ENCODE measurements at regions not wholly inside any gene's neighbourhood (a gene's known extent, or its start where the extent isn't known, plus 50 kb on each side); places are given as distances from the start of the nearest gene placed in this dataset.

DNA sequence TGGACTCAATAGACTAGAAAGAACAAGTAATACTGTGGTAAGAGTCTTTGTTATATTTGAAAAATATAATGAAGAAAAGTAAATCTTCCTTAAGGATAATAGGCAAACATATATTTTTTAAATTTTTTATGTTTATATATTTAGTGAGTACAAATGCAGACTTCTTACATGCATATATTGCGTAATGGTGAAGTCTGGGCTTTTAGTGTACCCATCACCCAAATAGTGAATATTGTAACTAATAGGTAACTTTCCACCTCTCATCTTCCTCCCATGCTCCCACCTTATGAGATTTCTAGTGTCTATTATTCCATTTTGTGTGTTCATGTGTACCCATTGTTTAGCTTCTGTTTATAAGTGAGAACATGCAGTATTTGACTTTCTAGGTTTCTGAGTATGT is 711.2 kb upstream of the NDST4 start:
- Histone ChIP-seq H3K4ac (ENCODE audit: low read depth, low read length) (no peak overlapping the region), H4K20me1 (ENCODE audit: insufficient read depth, low read length) (no peaks in the 10 kb centered on the region), H2BK5ac (ENCODE audit: low read depth, low read length, poor library complexity, severe bottlenecking) (no peak overlapping the region), H4K5ac (ENCODE audit: low read depth, low read length) (no peak overlapping the region), H3K9me3 (ENCODE audit: control insufficient read depth, insufficient read depth, low read length) (peaks cover 2% of the 10 kb centered on the region; the same call in 1 of the 2 replicates), H2BK120ac (ENCODE audit: low read depth, low read length) (no peak overlapping the region), H3K4me3 (ENCODE audit: insufficient read depth, low read depth, low read length) (no peak overlapping the region), H3K18ac (ENCODE audit: low read depth, low read length) (no peak overlapping the region), H2BK15ac (ENCODE audit: low read depth, low read length) (no peak overlapping the region), H3K36me3 (ENCODE audit: control insufficient read depth, insufficient read depth, low read length) (no peaks in the 10 kb centered on the region), H2BK20ac (ENCODE audit: low read depth, low read length) (no peak overlapping the region), H4K91ac (ENCODE audit: insufficient read depth, low read depth, low read length) (no peak overlapping the region), H3K79me1 (ENCODE audit: low read depth in 1 of 2, low read length in 2 of 2) (no peaks in the 10 kb centered on the region), H3K9me1 (ENCODE audit: insufficient read depth, low read length) (no peaks in the 10 kb centered on the region), H3K27me3 (ENCODE audit: control insufficient read depth, insufficient read depth, low read length) (no peaks in the 10 kb centered on the region), H3K27ac (ENCODE audit: insufficient read depth, low read length) (no peak overlapping the region), H3K4me2 (ENCODE audit: low read depth, low read length) (no peak overlapping the region), H3K23ac (ENCODE audit: low read depth, low read length) (no peak overlapping the region), H2AFZ (replicated peaks; ENCODE audit: low read length, poor library complexity) (no peak overlapping the region), H4K8ac (ENCODE audit: low read depth in 2 of 2, low read length in 2 of 2) (no peak overlapping the region), H2AK5ac (ENCODE audit: low read depth, low read length) (no peak overlapping the region), H2AK9ac (replicated peaks; ENCODE audit: low read depth, low read length, poor library complexity) (no peak overlapping the region), H3K9ac (ENCODE audit: low read depth, low read length) (no peak overlapping the region), H3K4me1 (ENCODE audit: control insufficient read depth, insufficient read depth, low read length) (no peaks in the 10 kb centered on the region), H3K56ac (ENCODE audit: extremely low read depth, insufficient read depth, low read length) (no peak overlapping the region), H3K14ac (replicated peaks; ENCODE audit: low read depth, low read length) (no peak overlapping the region)
- in situ Hi-C loops (cut with MboI; ENCODE audit: low sequenced_read_pairs) (no loop called here), intact Hi-C loops (cut with micrococcal nuclease) (no loop called here), dilution Hi-C loops (cut with HindIII; ENCODE audit: low sequenced_read_pairs, unreplicated experiment) (no loop called here)
- DNase-seq, result no peak
- no TSS peak for BruUV-seq (replicated peaks)
- POLR2A ChIA-PET (ENCODE audit: unreplicated experiment), result no interaction called here
- TF ChIP-seq BHLHE40 (IDR thresholded peaks at IDR 0.05; ENCODE audit: low read depth, low read length) (no peak), MXI1 (IDR thresholded peaks at IDR 0.05; ENCODE audit: borderline replicate concordance, low read depth, low read length) (no peak), CEBPB (IDR thresholded peaks at IDR 0.05; ENCODE audit: low read depth, low read length) (peak; percentile 70)
- no CpG with 5 or more reads among the region's 1 CpG for WGBS, 2 experiments (ENCODE audit: extremely low coverage in 2 of 2, insufficient read length in 1 of 2)
- ATAC-seq (ENCODE audit: low read depth), result no peak
- CTCF ChIA-PET, result no interaction called here

Data from IMR-90 (cell line).